Mesenchymal stem cell (in vitro differentiated cells and primary cell): ENCODE measurements at regions not wholly inside any gene's neighbourhood (a gene's known extent, or its start where the extent isn't known, plus 50 kb on each side); places are given as distances from the start of the nearest gene placed in this dataset.

Experiments used
- DNase-seq: peaks from one replicate; pipeline ENCODE4 v3.0.0-alpha.2; 2013
- H2AFZ ChIP-seq: one replicate; pipeline ENCODE4 v1.6.1; 2013; ENCODE audit warnings: low read depth, mild to moderate bottlenecking, control low read depth, inconsistent platforms, low read length, moderate library complexity
- H2AK5ac ChIP-seq: 2 replicates; pipeline ENCODE4 v1.6.1; 2013; ENCODE audit warnings: low read length, moderate library complexity, mild to moderate bottlenecking, inconsistent platforms; ENCODE audit not compliant: severe bottlenecking
- H2BK120ac ChIP-seq: one replicate; pipeline ENCODE4 v1.6.1; 2013; ENCODE audit warnings: low read depth, mild to moderate bottlenecking, inconsistent platforms, low read length, moderate library complexity
- H2BK12ac ChIP-seq, 2 experiments: one replicate each; pipeline ENCODE4 v1.6.1; 2013; ENCODE audit warnings: inconsistent platforms in 2 of 2, low read length in 2 of 2, mild to moderate bottlenecking in 2 of 2, moderate library complexity in 2 of 2, control low read depth in 1 of 2
- H2BK15ac ChIP-seq: one replicate; pipeline ENCODE4 v1.6.1; 2013; ENCODE audit warnings: mild to moderate bottlenecking, low read depth, inconsistent platforms; ENCODE audit not compliant: poor library complexity, severe bottlenecking
- H2BK5ac ChIP-seq: 2 replicates; pipeline ENCODE4 v1.6.1; 2013; ENCODE audit warnings: low read depth, mild to moderate bottlenecking, low read length, control low read depth, inconsistent platforms; ENCODE audit not compliant: poor library complexity, severe bottlenecking
- H3K14ac ChIP-seq, 2 experiments: one replicate each; pipeline ENCODE4 v1.6.1; 2013; ENCODE audit warnings: inconsistent platforms in 2 of 2, low read length in 2 of 2, control low read depth in 1 of 2, mild to moderate bottlenecking in 1 of 2, moderate library complexity in 1 of 2
- H3K18ac ChIP-seq, 2 experiments: one replicate each; pipeline ENCODE4 v1.6.1; 2013; ENCODE audit warnings: inconsistent platforms in 2 of 2, low read length in 2 of 2, control low read depth in 1 of 2, low read depth in 1 of 2, mild to moderate bottlenecking in 1 of 2
- H3K23ac ChIP-seq, 2 experiments: one replicate each; pipeline ENCODE4 v1.6.1; 2013; ENCODE audit warnings: inconsistent platforms in 2 of 2, low read length in 2 of 2, mild to moderate bottlenecking in 2 of 2, moderate library complexity in 2 of 2, control low read depth in 1 of 2
- H3K27ac ChIP-seq: 2 replicates; pipeline ENCODE4 v1.5.1; 2013; ENCODE audit warnings: mild to moderate bottlenecking, moderate library complexity, low read length, control low read depth, inconsistent platforms; ENCODE audit not compliant: poor library complexity, severe bottlenecking
- H3K27me3 ChIP-seq, 2 experiments: 2 replicates each; pipeline versions ENCODE4 v1.6.1 to v1.7.0; 2013; ENCODE audit warnings: low read length in 2 of 2, mild to moderate bottlenecking in 2 of 2, moderate library complexity in 2 of 2, control low read depth in 1 of 2, inconsistent platforms in 1 of 2; ENCODE audit not compliant: control insufficient read depth in 1 of 2, insufficient read depth in 1 of 2
- H3K36me3 ChIP-seq, 2 experiments: 2 replicates each; pipeline versions ENCODE4 v1.6.1 to v1.7.0; 2013; ENCODE audit warnings: low read length in 2 of 2, control low read depth in 1 of 2, inconsistent platforms in 1 of 2, low read depth in 1 of 2, mild to moderate bottlenecking in 1 of 2; ENCODE audit not compliant: insufficient read depth in 2 of 2, control insufficient read depth in 1 of 2
- H3K4ac ChIP-seq, 2 experiments: one replicate each; pipeline ENCODE4 v1.6.1; 2013; ENCODE audit warnings: inconsistent platforms in 2 of 2, low read length in 2 of 2, mild to moderate bottlenecking in 2 of 2, moderate library complexity in 2 of 2, control low read depth in 1 of 2, low read depth in 1 of 2
- H3K4me1 ChIP-seq: 2 replicates; pipeline ENCODE4 v1.6.1; 2013; ENCODE audit warnings: low read depth, low read length, control low read depth; ENCODE audit not compliant: control insufficient read depth, insufficient read depth
- H3K4me2 ChIP-seq: 2 replicates; pipeline ENCODE4 v1.6.1; 2013; ENCODE audit warnings: low read length, mild to moderate bottlenecking, inconsistent platforms; ENCODE audit not compliant: poor library complexity, severe bottlenecking
- H3K4me3 ChIP-seq, 2 experiments: 2 replicates each; pipeline versions ENCODE4 v1.5.1 to v1.7.0; 2013; ENCODE audit warnings: low read length in 2 of 2, mild to moderate bottlenecking in 2 of 2, control low read depth in 1 of 2, low read depth in 1 of 2; ENCODE audit not compliant: insufficient read depth in 1 of 2
- H3K79me1 ChIP-seq: replicated peaks from 2 replicates; pipeline ENCODE4 v1.6.1; 2013; ENCODE audit warnings: mild to moderate bottlenecking, control low read depth, low read length, inconsistent platforms; ENCODE audit not compliant: poor library complexity, severe bottlenecking
- H3K9ac ChIP-seq: 2 replicates; pipeline ENCODE4 v1.7.0; 2013; ENCODE audit warnings: mild to moderate bottlenecking, low read length, moderate library complexity
- H3K9me3 ChIP-seq: 2 replicates; pipeline ENCODE4 v1.7.0; 2013; ENCODE audit warnings: mild to moderate bottlenecking, low read length; ENCODE audit not compliant: control insufficient read depth
- H4K8ac ChIP-seq: one replicate; pipeline ENCODE4 v1.6.1; 2013; ENCODE audit warnings: inconsistent platforms, mild to moderate bottlenecking, low read length, moderate library complexity
- H4K91ac ChIP-seq: one replicate; pipeline ENCODE4 v1.6.1; 2013; ENCODE audit warnings: mild to moderate bottlenecking, low read length, inconsistent platforms
- WGBS: methylation state at CpG from one replicate; pipeline ENCODE4 v1.1.7; 2013; ENCODE audit warnings: mixed read lengths; 5-methylcytosine and 5-hydroxymethylcytosine counted together

DNA sequence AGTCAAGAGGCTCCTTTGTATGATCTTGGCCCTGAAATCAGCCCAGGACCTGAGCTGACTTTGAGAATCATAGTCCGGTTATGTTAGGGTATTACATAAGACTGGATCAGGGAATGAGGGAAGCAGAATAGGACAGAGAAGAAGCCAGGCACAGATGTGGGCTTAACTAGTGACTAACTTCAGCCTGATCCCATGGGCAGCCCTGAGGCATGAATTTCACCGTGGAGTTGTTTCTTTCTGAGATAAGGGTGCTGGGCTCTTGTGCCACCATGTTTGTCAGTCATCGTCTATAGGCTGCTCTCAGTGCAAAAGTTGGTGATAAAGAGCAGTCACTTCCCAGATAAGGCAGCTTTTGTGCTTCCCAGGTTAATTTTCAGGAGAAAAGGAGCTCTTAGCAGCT, 544.7 kb upstream of the SPTLC3 start:
- H2AK5ac ChIP-seq = no peak overlapping the region
- 81% methylated on average over 3 of the region's 3 CpGs for WGBS
- H2BK12ac ChIP-seq = no peak overlapping the region
- no peak overlapping the region for H3K4ac ChIP-seq
- no peak for DNase-seq
- H2BK120ac ChIP-seq = no peak overlapping the region
- H3K27me3 ChIP-seq = no peaks in the 10 kb centered on the region
- H3K14ac ChIP-seq = no peak overlapping the region
- peaks cover 19% of the 10 kb centered on the region for H3K9me3 ChIP-seq
- no peaks in the 10 kb centered on the region for H3K4me1 ChIP-seq
- no peak overlapping the region for H3K4me3 ChIP-seq
- no peak overlapping the region for H2AFZ ChIP-seq
- H3K9ac ChIP-seq = no peak overlapping the region
- no peak overlapping the region for H3K4me2 ChIP-seq
- no peaks in the 10 kb centered on the region for H3K79me1 ChIP-seq
- H3K23ac ChIP-seq = no peak overlapping the region
- H2BK5ac ChIP-seq = no peak overlapping the region
- no peak overlapping the region for H4K91ac ChIP-seq
- no peaks in the 10 kb centered on the region for H3K36me3 ChIP-seq
- no peak overlapping the region for H4K8ac ChIP-seq
- H3K18ac ChIP-seq = no peak overlapping the region
- no peak overlapping the region for H3K27ac ChIP-seq
- no peak overlapping the region for H2BK15ac ChIP-seq

DNA sequence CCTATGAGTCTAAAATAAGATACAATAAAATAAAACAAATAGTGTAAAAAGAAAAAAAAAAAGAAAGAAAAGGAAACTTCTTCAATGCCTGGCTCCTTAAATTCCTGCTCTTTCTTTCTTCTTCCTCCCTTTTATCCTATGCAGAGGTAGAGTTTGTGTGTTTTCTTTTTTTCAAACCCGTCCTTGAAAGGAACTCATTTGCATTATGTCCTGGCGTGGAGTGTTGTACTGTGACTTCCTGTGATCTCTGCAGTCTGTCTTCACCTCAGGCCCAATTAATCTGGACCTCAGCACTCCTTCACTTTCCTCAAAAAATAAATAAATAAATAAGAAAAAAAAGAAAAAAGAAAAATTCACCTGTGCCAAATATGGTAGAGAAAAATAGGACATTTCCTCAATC, 541.9 kb upstream of the SPTLC3 start:
- H3K14ac ChIP-seq = no peak overlapping the region
- no peaks in the 10 kb centered on the region for H3K79me1 ChIP-seq
- no peak overlapping the region for H3K23ac ChIP-seq
- H2AK5ac ChIP-seq = no peak overlapping the region
- H3K36me3 ChIP-seq = no peaks in the 10 kb centered on the region
- H2BK120ac ChIP-seq = no peak overlapping the region
- no peak overlapping the region for H3K27ac ChIP-seq
- WGBS = 20% methylated on average over 1 of the region's 2 CpGs
- no peak overlapping the region for H3K4me3 ChIP-seq
- no peak overlapping the region for H2AFZ ChIP-seq
- no peaks in the 10 kb centered on the region for H3K27me3 ChIP-seq
- H2BK5ac ChIP-seq = no peak overlapping the region
- H4K91ac ChIP-seq = no peak overlapping the region
- no peak overlapping the region for H3K18ac ChIP-seq
- no peaks in the 10 kb centered on the region for H3K4me1 ChIP-seq
- H3K4ac ChIP-seq = no peak overlapping the region
- no peak overlapping the region for H2BK15ac ChIP-seq
- no peak overlapping the region for H2BK12ac ChIP-seq
- H3K4me2 ChIP-seq = no peak overlapping the region
- no peak for DNase-seq
- H4K8ac ChIP-seq = no peak overlapping the region
- H3K9me3 ChIP-seq = peaks cover 7% of the 10 kb centered on the region
- H3K9ac ChIP-seq = no peak overlapping the region

DNA sequence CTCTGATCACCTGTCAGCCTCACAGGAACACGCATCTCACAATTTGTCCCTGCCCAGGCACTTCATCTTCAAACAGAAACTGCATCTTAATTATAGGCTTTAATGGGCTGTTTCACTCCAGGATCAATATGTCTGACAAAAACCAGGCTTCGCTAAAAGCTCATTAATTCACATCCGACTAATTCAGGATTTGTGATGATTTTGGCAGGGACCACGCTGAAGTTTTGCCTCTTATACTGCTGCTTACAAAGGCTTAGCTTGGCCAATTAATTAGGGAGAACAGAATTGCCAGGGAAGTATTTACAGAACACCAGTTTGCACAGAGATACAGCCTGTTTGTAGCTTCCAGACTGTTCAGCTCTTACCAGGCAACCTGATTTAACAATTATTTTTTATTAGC, 541.0 kb upstream of the SPTLC3 start:
- WGBS = 75% methylated on average over 4 of the region's 4 CpGs
- no peak overlapping the region for H2BK15ac ChIP-seq
- no peak overlapping the region for H3K9ac ChIP-seq
- no peak overlapping the region for H2AFZ ChIP-seq
- no peak overlapping the region for H2BK12ac ChIP-seq
- no peak overlapping the region for H3K23ac ChIP-seq
- no peak overlapping the region for H4K91ac ChIP-seq
- H3K9me3 ChIP-seq = peaks cover 4% of the 10 kb centered on the region
- H2BK5ac ChIP-seq = no peak overlapping the region
- H3K4me2 ChIP-seq = no peak overlapping the region
- H2BK120ac ChIP-seq = no peak overlapping the region
- H3K4me3 ChIP-seq = no peak overlapping the region
- H3K14ac ChIP-seq = no peak overlapping the region
- no peaks in the 10 kb centered on the region for H3K4me1 ChIP-seq
- H3K27me3 ChIP-seq = no peaks in the 10 kb centered on the region
- no peaks in the 10 kb centered on the region for H3K36me3 ChIP-seq
- H2AK5ac ChIP-seq = no peak overlapping the region
- H3K79me1 ChIP-seq = no peaks in the 10 kb centered on the region
- no peak overlapping the region for H3K18ac ChIP-seq
- no peak overlapping the region for H3K4ac ChIP-seq
- H3K27ac ChIP-seq = no peak overlapping the region
- DNase-seq = no peak
- no peak overlapping the region for H4K8ac ChIP-seq

DNA sequence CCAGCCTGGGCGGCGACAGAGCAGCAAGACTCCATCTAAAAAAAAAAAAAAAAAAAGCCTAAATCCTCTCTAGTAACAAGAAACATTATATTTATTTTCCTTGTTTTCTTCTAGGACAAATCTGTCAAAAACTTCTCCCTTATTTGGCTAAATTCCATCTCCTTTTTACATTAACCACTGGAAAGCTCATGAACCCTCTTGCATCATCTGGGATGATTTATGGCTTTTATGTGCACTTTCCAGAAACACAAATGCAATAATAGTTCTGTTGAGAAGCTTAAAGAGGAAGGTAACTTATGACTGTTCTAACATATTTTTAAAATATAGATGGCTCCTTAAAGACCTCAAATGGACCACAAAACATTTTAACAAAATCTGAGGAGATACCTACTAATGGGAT, 526.1 kb upstream of the SPTLC3 start:
- Histone ChIP-seq H3K79me1 (no peaks in the 10 kb centered on the region), H2AK5ac (no peak overlapping the region), H3K23ac (no peak overlapping the region), H4K8ac (no peak overlapping the region), H2BK15ac (no peak overlapping the region), H3K36me3 (no peaks in the 10 kb centered on the region), H3K9me3 (no peaks in the 10 kb centered on the region), H2AFZ (no peak overlapping the region), H3K18ac (no peak overlapping the region), H3K27ac (no peak overlapping the region), H3K4me3 (no peak overlapping the region), H3K4me2 (no peak overlapping the region), H3K4ac (no peak overlapping the region), H2BK120ac (no peak overlapping the region), H3K27me3 (no peaks in the 10 kb centered on the region), H3K14ac (no peak overlapping the region), H2BK5ac (no peak overlapping the region), H2BK12ac (no peak overlapping the region), H3K9ac (no peak overlapping the region), H4K91ac (no peak overlapping the region), H3K4me1 (no peaks in the 10 kb centered on the region)
- WGBS = 93% methylated on average over 2 of the region's 2 CpGs
- no peak for DNase-seq
